ENCODE measurements at regions not wholly inside any gene's neighbourhood (a gene's known extent, or its start where the extent isn't known, plus 50 kb on each side); places are given as distances from the start of the nearest gene placed in this dataset.

- TF ChIP-seq POLR2A (IDR thresholded peaks at IDR 0.05; ENCODE audit: low read length) = no peak
- TF ChIP-seq GATA1 (IDR thresholded peaks at IDR 0.05; ENCODE audit: low read depth, low read length) = no peak
Measured at GRCh38 chr12:115144425-115144824, 460.4 kb upstream of the TBX3 start.

Measured in erythroblast (primary cell).